GM23338 (cell line): ENCODE measurements at regions not wholly inside any gene's neighbourhood (a gene's known extent, or its start where the extent isn't known, plus 50 kb on each side); places are given as distances from the start of the nearest gene placed in this dataset.

ENCODE experiments used
- ATAC-seq: fragments of 200-7000 bp; cut with Tn5 transposase; 3 replicates; pipeline ENCODE4 v1.9.1; 2020
- DNase-seq: peaks from one replicate; pipeline ENCODE4 v3.0.0-alpha.2; 2015; ENCODE audit warnings: low spot score
- H2AFZ ChIP-seq: fragments of 200-600 bp; sonication (generic); 2 replicates; pipeline ENCODE4 v1.8.0; 2016; ENCODE audit warnings: antibody characterized with exemption, mild to moderate bottlenecking, moderate library complexity
- H3F3A ChIP-seq: fragments of 200-600 bp; sonication (generic); replicated peaks from 2 replicates; pipeline ENCODE4 v1.8.0; 2017; ENCODE audit warnings: antibody characterized with exemption, mixed run types, low read depth
- H3K27ac ChIP-seq: fragments of 200-600 bp; sonication (generic); 2 replicates; pipeline ENCODE4 v1.6.1; 2016; ENCODE audit warnings: low read depth
- H3K27me3 ChIP-seq: fragments of 200-600 bp; sonication (generic); 2 replicates; pipeline ENCODE4 v1.8.0; 2016; ENCODE audit warnings: mild to moderate bottlenecking, mixed run types, moderate library complexity; ENCODE audit not compliant: insufficient read depth
- H3K36me3 ChIP-seq: fragments of 200-600 bp; sonication (generic); 2 replicates; pipeline ENCODE4 v1.8.0; 2016; ENCODE audit warnings: mild to moderate bottlenecking; ENCODE audit not compliant: insufficient read depth
- H3K4me1 ChIP-seq: fragments of 200-600 bp; sonication (generic); 2 replicates; pipeline ENCODE4 v1.8.0; 2016; ENCODE audit warnings: mild to moderate bottlenecking, moderate library complexity; ENCODE audit not compliant: insufficient read depth
- H3K4me2 ChIP-seq: fragments of 200-600 bp; sonication (generic); 2 replicates; pipeline ENCODE4 v1.7.1; 2017; ENCODE audit warnings: mixed run types
- H3K4me3 ChIP-seq: fragments of 200-600 bp; sonication (generic); 2 replicates; pipeline ENCODE4 v1.6.1; 2016; ENCODE audit warnings: mixed run types
- H3K79me2 ChIP-seq: fragments of 200-600 bp; sonication (generic); replicated peaks from 2 replicates; pipeline ENCODE4 v1.8.0; 2017; ENCODE audit warnings: mild to moderate bottlenecking; ENCODE audit not compliant: insufficient read depth
- H3K9me2 ChIP-seq: fragments of 200-600 bp; sonication (generic); 2 replicates; pipeline ENCODE4 v1.8.0; 2017; ENCODE audit not compliant: insufficient read depth
- H4K20me1 ChIP-seq: fragments of 200-600 bp; sonication (generic); replicated peaks from 2 replicates; pipeline ENCODE4 v1.8.0; 2017; ENCODE audit warnings: mild to moderate bottlenecking; ENCODE audit not compliant: insufficient read depth
- H3K27ac Mint-ChIP-seq: 2 replicates; pipeline ENCODE4 v1.8.0; 2020; ENCODE audit warnings: inconsistent platforms, mild to moderate bottlenecking, moderate library complexity, mixed read lengths
- H3K27me3 Mint-ChIP-seq: 3 replicates; pipeline ENCODE4 v1.8.0; 2022; ENCODE audit warnings: low read depth, mild to moderate bottlenecking, moderate library complexity, mixed read lengths, inconsistent platforms; ENCODE audit not compliant: insufficient read depth, poor library complexity
- H3K36me3 Mint-ChIP-seq: 3 replicates; pipeline ENCODE4 v1.8.0; 2021; ENCODE audit warnings: low read depth, mild to moderate bottlenecking, inconsistent platforms, moderate library complexity, mixed read lengths
- H3K4me1 Mint-ChIP-seq: 3 replicates; pipeline ENCODE4 v1.8.0; 2020; ENCODE audit warnings: mild to moderate bottlenecking, inconsistent platforms, mixed read lengths
- H3K4me3 Mint-ChIP-seq: 3 replicates; pipeline ENCODE4 v1.8.0; 2021; ENCODE audit warnings: moderate library complexity, mild to moderate bottlenecking, inconsistent platforms, mixed read lengths
- H3K9me3 Mint-ChIP-seq: 3 replicates; pipeline ENCODE4 v1.8.0; 2020; ENCODE audit warnings: moderate library complexity, mild to moderate bottlenecking, inconsistent platforms, mixed read lengths
- CREB1 ChIP-seq: fragments of 250-450 bp; sonication (Bioruptor Pico); IDR thresholded peaks from 2 replicates; pipeline ENCODE4 v1.5.0; 2020; ENCODE audit warnings: low read depth, mild to moderate bottlenecking, moderate library complexity
- JUNB ChIP-seq: IDR thresholded peaks from one replicate; pipeline ENCODE4 v1.6.1; 2016; ENCODE audit warnings: antibody characterized with exemption; ENCODE audit not compliant: unreplicated experiment
- ZNF114 ChIP-seq: fragments of 250-450 bp; sonication (Bioruptor Pico); IDR thresholded peaks from 2 replicates; pipeline ENCODE4 v1.5.0; 2020; ENCODE audit warnings: mild to moderate bottlenecking, moderate library complexity
- TF ChIP-seq, protein P1 (sequence below): IDR thresholded peaks from one replicate; pipeline ENCODE4 v1.6.1; 2018; ENCODE audit warnings: antibody characterized with exemption; ENCODE audit not compliant: unreplicated experiment
- TF ChIP-seq, protein P2 (sequence below): IDR thresholded peaks from 2 replicates; pipeline ENCODE4 v1.6.1; 2016; ENCODE audit warnings: antibody characterized with exemption
- TF ChIP-seq, protein P3 (sequence below): fragments of 250-450 bp; sonication (Bioruptor Pico); IDR thresholded peaks from 2 replicates; pipeline ENCODE4 v1.5.0; 2020; ENCODE audit warnings: mild to moderate bottlenecking, moderate library complexity

GRCh38 chr20:51184289-51184688 lies 161.4 kb upstream of the KCNG1 start:
- Histone ChIP-seq H3K27ac (no peak overlapping the region), H3F3A (no peaks in the 10 kb centered on the region), H3K79me2 (no peaks in the 10 kb centered on the region), H3K36me3 (no peaks in the 10 kb centered on the region), H3K4me3 (no peak overlapping the region), H3K4me1 (no peaks in the 10 kb centered on the region), H3K9me2 (no peaks in the 10 kb centered on the region), H3K27me3 (no peaks in the 10 kb centered on the region), H3K4me2 (no peak overlapping the region), H2AFZ (no peak overlapping the region), H4K20me1 (no peaks in the 10 kb centered on the region)
- H3K4me3 Mint-ChIP-seq: no peak overlapping the region
- DNase-seq (no peak), ATAC-seq (no peak)
- H3K27me3 Mint-ChIP-seq: no peaks in the 10 kb centered on the region
- no peaks in the 10 kb centered on the region; the same call in 2 of the 3 replicates for H3K9me3 Mint-ChIP-seq
- H3K36me3 Mint-ChIP-seq: no peaks in the 10 kb centered on the region
- TF ChIP-seq, protein P1, sequence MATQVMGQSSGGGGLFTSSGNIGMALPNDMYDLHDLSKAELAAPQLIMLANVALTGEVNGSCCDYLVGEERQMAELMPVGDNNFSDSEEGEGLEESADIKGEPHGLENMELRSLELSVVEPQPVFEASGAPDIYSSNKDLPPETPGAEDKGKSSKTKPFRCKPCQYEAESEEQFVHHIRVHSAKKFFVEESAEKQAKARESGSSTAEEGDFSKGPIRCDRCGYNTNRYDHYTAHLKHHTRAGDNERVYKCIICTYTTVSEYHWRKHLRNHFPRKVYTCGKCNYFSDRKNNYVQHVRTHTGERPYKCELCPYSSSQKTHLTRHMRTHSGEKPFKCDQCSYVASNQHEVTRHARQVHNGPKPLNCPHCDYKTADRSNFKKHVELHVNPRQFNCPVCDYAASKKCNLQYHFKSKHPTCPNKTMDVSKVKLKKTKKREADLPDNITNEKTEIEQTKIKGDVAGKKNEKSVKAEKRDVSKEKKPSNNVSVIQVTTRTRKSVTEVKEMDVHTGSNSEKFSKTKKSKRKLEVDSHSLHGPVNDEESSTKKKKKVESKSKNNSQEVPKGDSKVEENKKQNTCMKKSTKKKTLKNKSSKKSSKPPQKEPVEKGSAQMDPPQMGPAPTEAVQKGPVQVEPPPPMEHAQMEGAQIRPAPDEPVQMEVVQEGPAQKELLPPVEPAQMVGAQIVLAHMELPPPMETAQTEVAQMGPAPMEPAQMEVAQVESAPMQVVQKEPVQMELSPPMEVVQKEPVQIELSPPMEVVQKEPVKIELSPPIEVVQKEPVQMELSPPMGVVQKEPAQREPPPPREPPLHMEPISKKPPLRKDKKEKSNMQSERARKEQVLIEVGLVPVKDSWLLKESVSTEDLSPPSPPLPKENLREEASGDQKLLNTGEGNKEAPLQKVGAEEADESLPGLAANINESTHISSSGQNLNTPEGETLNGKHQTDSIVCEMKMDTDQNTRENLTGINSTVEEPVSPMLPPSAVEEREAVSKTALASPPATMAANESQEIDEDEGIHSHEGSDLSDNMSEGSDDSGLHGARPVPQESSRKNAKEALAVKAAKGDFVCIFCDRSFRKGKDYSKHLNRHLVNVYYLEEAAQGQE: no peak
- H3K4me1 Mint-ChIP-seq: peaks cover 4% of the 10 kb centered on the region; the same call in 2 of the 3 replicates
- H3K27ac Mint-ChIP-seq: no peak overlapping the region

GRCh38 chr20:51183451-51183850 lies 160.5 kb upstream of the KCNG1 start:
- Mint-ChIP-seq H3K36me3 (no peaks in the 10 kb centered on the region), H3K27me3 (no peaks in the 10 kb centered on the region), H3K4me1 (peaks cover 4% of the 10 kb centered on the region; the same call in 2 of the 3 replicates), H3K27ac (no peak overlapping the region), H3K9me3 (no peaks in the 10 kb centered on the region; the same call in 2 of the 3 replicates), H3K4me3 (no peak overlapping the region)
- no peak overlapping the region for H3K4me3 ChIP-seq
- no peaks in the 10 kb centered on the region for H3K27me3 ChIP-seq
- no peak overlapping the region for H3K4me2 ChIP-seq
- H3K36me3 ChIP-seq: no peaks in the 10 kb centered on the region
- no peaks in the 10 kb centered on the region for H3K9me2 ChIP-seq
- no peaks in the 10 kb centered on the region for H3K79me2 ChIP-seq
- ATAC-seq (no peak), DNase-seq (no peak)
- no peaks in the 10 kb centered on the region for H4K20me1 ChIP-seq
- H3F3A ChIP-seq: no peaks in the 10 kb centered on the region
- H2AFZ ChIP-seq: no peak overlapping the region
- no peak overlapping the region for H3K27ac ChIP-seq
- no peaks in the 10 kb centered on the region for H3K4me1 ChIP-seq
- TF ChIP-seq ZNF114 (CRISPR knock-in tag): no peak

DNA sequence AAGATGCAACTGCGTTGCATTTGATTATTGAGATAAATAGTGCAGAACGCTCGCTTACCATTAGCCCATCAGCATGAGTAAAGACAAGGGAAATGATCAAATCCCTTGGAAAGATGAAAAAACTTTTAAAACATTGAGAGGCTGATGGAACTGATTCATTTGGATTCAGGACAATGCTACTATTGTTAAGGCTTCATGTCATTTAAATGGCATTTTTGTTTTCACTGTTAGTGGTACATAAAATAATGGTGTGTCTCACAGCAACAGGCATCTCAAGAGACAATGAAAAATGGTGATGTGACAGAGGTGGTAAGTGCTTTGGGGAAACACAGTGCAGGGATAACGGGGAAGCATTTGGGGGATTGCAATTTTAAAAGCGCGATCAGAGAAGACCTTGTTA lies 159.7 kb upstream of the KCNG1 start:
- Histone ChIP-seq H3K4me2 (no peak overlapping the region), H3K36me3 (no peaks in the 10 kb centered on the region), H2AFZ (no peak overlapping the region), H3K27ac (no peak overlapping the region), H3F3A (no peaks in the 10 kb centered on the region), H3K9me2 (no peaks in the 10 kb centered on the region), H4K20me1 (no peaks in the 10 kb centered on the region), H3K27me3 (no peaks in the 10 kb centered on the region), H3K4me1 (no peaks in the 10 kb centered on the region), H3K79me2 (no peaks in the 10 kb centered on the region), H3K4me3 (no peak overlapping the region)
- Mint-ChIP-seq H3K27me3 (no peaks in the 10 kb centered on the region), H3K4me1 (peaks cover 4% of the 10 kb centered on the region; the same call in 2 of the 3 replicates), H3K36me3 (no peaks in the 10 kb centered on the region), H3K9me3 (no peaks in the 10 kb centered on the region; the same call in 2 of the 3 replicates), H3K4me3 (no peak overlapping the region), H3K27ac (no peak overlapping the region)
- ATAC-seq (no peak), DNase-seq (no peak)
- TF ChIP-seq, protein P2, sequence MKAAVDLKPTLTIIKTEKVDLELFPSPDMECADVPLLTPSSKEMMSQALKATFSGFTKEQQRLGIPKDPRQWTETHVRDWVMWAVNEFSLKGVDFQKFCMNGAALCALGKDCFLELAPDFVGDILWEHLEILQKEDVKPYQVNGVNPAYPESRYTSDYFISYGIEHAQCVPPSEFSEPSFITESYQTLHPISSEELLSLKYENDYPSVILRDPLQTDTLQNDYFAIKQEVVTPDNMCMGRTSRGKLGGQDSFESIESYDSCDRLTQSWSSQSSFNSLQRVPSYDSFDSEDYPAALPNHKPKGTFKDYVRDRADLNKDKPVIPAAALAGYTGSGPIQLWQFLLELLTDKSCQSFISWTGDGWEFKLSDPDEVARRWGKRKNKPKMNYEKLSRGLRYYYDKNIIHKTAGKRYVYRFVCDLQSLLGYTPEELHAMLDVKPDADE: no peak
- TF ChIP-seq JUNB (no peak), CREB1 (CRISPR knock-in tag) (no peak)
- TF ChIP-seq, protein P3, sequence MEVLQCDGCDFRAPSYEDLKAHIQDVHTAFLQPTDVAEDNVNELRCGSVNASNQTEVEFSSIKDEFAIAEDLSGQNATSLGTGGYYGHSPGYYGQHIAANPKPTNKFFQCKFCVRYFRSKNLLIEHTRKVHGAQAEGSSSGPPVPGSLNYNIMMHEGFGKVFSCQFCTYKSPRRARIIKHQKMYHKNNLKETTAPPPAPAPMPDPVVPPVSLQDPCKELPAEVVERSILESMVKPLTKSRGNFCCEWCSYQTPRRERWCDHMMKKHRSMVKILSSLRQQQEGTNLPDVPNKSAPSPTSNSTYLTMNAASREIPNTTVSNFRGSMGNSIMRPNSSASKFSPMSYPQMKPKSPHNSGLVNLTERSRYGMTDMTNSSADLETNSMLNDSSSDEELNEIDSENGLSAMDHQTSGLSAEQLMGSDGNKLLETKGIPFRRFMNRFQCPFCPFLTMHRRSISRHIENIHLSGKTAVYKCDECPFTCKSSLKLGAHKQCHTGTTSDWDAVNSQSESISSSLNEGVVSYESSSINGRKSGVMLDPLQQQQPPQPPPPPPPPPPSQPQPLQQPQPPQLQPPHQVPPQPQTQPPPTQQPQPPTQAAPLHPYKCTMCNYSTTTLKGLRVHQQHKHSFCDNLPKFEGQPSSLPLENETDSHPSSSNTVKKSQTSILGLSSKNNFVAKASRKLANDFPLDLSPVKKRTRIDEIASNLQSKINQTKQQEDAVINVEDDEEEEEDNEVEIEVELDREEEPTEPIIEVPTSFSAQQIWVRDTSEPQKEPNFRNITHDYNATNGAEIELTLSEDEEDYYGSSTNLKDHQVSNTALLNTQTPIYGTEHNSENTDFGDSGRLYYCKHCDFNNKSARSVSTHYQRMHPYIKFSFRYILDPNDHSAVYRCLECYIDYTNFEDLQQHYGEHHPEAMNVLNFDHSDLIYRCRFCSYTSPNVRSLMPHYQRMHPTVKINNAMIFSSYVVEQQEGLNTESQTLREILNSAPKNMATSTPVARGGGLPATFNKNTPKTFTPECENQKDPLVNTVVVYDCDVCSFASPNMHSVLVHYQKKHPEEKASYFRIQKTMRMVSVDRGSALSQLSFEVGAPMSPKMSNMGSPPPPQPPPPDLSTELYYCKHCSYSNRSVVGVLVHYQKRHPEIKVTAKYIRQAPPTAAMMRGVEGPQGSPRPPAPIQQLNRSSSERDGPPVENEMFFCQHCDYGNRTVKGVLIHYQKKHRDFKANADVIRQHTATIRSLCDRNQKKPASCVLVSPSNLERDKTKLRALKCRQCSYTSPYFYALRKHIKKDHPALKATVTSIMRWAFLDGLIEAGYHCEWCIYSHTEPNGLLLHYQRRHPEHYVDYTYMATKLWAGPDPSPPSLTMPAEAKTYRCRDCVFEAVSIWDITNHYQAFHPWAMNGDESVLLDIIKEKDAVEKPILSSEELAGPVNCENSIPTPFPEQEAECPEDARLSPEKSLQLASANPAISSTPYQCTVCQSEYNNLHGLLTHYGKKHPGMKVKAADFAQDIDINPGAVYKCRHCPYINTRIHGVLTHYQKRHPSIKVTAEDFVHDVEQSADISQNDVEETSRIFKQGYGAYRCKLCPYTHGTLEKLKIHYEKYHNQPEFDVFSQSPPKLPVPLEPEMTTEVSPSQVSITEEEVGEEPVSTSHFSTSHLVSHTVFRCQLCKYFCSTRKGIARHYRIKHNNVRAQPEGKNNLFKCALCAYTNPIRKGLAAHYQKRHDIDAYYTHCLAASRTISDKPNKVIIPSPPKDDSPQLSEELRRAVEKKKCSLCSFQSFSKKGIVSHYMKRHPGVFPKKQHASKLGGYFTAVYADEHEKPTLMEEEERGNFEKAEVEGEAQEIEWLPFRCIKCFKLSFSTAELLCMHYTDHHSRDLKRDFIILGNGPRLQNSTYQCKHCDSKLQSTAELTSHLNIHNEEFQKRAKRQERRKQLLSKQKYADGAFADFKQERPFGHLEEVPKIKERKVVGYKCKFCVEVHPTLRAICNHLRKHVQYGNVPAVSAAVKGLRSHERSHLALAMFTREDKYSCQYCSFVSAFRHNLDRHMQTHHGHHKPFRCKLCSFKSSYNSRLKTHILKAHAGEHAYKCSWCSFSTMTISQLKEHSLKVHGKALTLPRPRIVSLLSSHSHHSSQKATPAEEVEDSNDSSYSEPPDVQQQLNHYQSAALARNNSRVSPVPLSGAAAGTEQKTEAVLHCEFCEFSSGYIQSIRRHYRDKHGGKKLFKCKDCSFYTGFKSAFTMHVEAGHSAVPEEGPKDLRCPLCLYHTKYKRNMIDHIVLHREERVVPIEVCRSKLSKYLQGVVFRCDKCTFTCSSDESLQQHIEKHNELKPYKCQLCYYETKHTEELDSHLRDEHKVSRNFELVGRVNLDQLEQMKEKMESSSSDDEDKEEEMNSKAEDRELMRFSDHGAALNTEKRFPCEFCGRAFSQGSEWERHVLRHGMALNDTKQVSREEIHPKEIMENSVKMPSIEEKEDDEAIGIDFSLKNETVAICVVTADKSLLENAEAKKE (CRISPR knock-in tag): no peak
